Heart left ventricle (tissue), 16 donors: ENCODE measurements at regions not wholly inside any gene's neighbourhood (a gene's known extent, or its start where the extent isn't known, plus 50 kb on each side); places are given as distances from the start of the nearest gene placed in this dataset.

Source experiments
- ATAC-seq, 4 donors: fragments of 200-7000 bp; cut with Tn5 transposase; one replicate each; pipeline ENCODE4 v1.9.1; 2020 to 2022; ENCODE audit warnings: moderate library complexity in 4 of 4, mild to moderate bottlenecking in 3 of 4, moderate number of reproducible peaks in 1 of 4
- DNase-seq, 5 donors: peaks; one replicate each; pipeline ENCODE4 v3.0.0-alpha.2; 2020
- H3K27ac ChIP-seq, 12 donors: fragments of 200-600 bp; sonication (generic) in 4 of 12; one replicate each; pipeline versions ENCODE4 v1.5.0 to v1.8.0; 2016 to 2022; ENCODE audit warnings: mild to moderate bottlenecking in 2 of 12
- H3K27me3 ChIP-seq, 9 donors: fragments of 200-600 bp; sonication (generic) in 2 of 9; one replicate each; pipeline versions ENCODE4 v1.5.1 to v1.8.0; 2016 to 2022; ENCODE audit warnings: mild to moderate bottlenecking in 3 of 9
- H3K36me3 ChIP-seq, 9 donors: fragments of 200-600 bp; sonication (generic) in 2 of 9; one replicate each; pipeline versions ENCODE4 v1.5.0 to v1.8.0; 2018 to 2022; ENCODE audit warnings: mild to moderate bottlenecking in 2 of 9
- H3K4me1 ChIP-seq, 12 donors: fragments of 200-600 bp; sonication (generic) in 4 of 12; one replicate each; pipeline versions ENCODE4 v1.5.0 to v1.8.0; 2016 to 2022; ENCODE audit warnings: mild to moderate bottlenecking in 3 of 12
- H3K4me3 ChIP-seq, 12 donors: fragments of 200-600 bp; sonication (generic) in 4 of 12; one replicate each; pipeline versions ENCODE4 v1.5.0 to v1.8.0; 2017 to 2022; ENCODE audit warnings: mild to moderate bottlenecking in 9 of 12, moderate library complexity in 4 of 12
- H3K9me3 ChIP-seq, 12 donors: fragments of 200-600 bp; sonication (generic) in 4 of 12; one replicate each; pipeline versions ENCODE4 v1.5.0 to v1.8.0; 2016 to 2022; ENCODE audit warnings: mild to moderate bottlenecking in 1 of 12
- POLR2A ChIP-seq, 2 donors: fragments of 450-650 bp; IDR thresholded peaks; one replicate each; pipeline ENCODE4 v1.6.1; 2017; ENCODE audit warnings: antibody characterized with exemption in 2 of 2, mild to moderate bottlenecking in 2 of 2, moderate library complexity in 2 of 2
- WGBS, 4 donors: extraction: QIAGEN DNeasy Blood & Tissue Kit in 2 of 4; methylation state at CpG; one replicate each; pipeline versions ENCODE4 v1.1.5 to v1.1.7; 2013 to 2018; 5-methylcytosine and 5-hydroxymethylcytosine counted together
- intact Hi-C, 10 donors: fragments of 100-400 bp; cut with DNase I; formaldehyde crosslinking; loops; one replicate each; pipeline versions ENCODE4 v1.11.1 to v1.14.2; 2022
- TF ChIP-seq, protein P1 (sequence below), 12 donors: fragments of 200-600 bp; sonication (generic) in 4 of 12; IDR thresholded peaks; one replicate each; pipeline versions ENCODE4 v1.5.0 to v1.8.0; 2018 to 2022; ENCODE audit warnings: antibody characterized with exemption in 12 of 12, mild to moderate bottlenecking in 5 of 12
- donor health status: ischemic (EF 13 %, LVEDD 7.1; RV severe dilation, severe dysfunction).
- donor health status: healthy with polysubstance abuse.
- donor health status: DM: no; HTN: yes; CAD: no.
- donor health status: DM: no; HTN: no; CAD: no.
- donor health status: ischemic (EF 25% LVEDD 6.9; RV normal size, moderate dysfunction).
- donor health status: ischemic (EF 25% LVEDD 5.7; RV mildly dilated, moderate dysfunction).
- donor health status: healthy.
- donor health status: DM: yes; HTN: yes; CAD: no.
- donor health status: ischemic (EF 35%, LVEDD 5.7; RV mildly dilated, moderate dysfunction).
- donor health status: nonischemic (EF 11% LVEDD 7.7; RV severe dilation, severe dysfunction).
- donor health status: DM: yes; HTN: yes; CAD: no.
- donor health status: PGD.
- donor health status: ischemic (EF 29% LVEDD 5.4; RV normal size, mild dysfunction).
- donor health status: nonischemic (EF 23%, LVEDD 6.1; RV moderate dilation, normal function).

DNA sequence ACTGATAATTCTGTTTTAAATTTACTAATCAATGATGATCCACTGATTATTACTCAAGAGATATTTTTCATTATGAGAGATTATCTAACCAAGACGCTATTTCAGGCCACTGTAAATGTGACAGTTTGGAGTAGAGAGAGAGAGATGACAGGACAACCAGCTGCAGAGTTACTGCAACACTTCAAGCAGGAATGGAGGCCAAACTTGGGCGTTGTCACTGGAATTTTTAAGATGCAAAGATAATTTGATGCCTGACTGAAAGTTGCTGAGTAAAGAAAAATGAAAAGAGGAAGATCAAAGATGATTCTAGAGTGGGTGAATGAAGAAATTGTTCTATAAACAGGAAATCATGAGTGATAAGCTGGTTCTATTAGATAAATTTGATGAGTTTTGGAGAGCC is 1302.1 kb upstream of the TMEFF2 start:
- intact Hi-C loops = no loop called here
- H3K4me3 ChIP-seq = no peak overlapping the region
- no peaks in the 10 kb centered on the region for H3K4me1 ChIP-seq
- H3K27ac ChIP-seq = no peak overlapping the region
- no peak for TF ChIP-seq POLR2A (IDR thresholded peaks at IDR 0.05)
- TF ChIP-seq, protein P1, sequence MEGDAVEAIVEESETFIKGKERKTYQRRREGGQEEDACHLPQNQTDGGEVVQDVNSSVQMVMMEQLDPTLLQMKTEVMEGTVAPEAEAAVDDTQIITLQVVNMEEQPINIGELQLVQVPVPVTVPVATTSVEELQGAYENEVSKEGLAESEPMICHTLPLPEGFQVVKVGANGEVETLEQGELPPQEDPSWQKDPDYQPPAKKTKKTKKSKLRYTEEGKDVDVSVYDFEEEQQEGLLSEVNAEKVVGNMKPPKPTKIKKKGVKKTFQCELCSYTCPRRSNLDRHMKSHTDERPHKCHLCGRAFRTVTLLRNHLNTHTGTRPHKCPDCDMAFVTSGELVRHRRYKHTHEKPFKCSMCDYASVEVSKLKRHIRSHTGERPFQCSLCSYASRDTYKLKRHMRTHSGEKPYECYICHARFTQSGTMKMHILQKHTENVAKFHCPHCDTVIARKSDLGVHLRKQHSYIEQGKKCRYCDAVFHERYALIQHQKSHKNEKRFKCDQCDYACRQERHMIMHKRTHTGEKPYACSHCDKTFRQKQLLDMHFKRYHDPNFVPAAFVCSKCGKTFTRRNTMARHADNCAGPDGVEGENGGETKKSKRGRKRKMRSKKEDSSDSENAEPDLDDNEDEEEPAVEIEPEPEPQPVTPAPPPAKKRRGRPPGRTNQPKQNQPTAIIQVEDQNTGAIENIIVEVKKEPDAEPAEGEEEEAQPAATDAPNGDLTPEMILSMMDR (IDR thresholded peaks at IDR 0.05) = no peak
- ATAC-seq = no peak
- WGBS, 4 donors = 35 to 41% (median 38%) methylated on average over 2 of the region's 2 CpGs
- DNase-seq = no peak
- peaks cover 0 to 5% (median 0%) of the 10 kb centered on the region in 12 donors for H3K9me3 ChIP-seq
- no peaks in the 10 kb centered on the region for H3K27me3 ChIP-seq
- H3K36me3 ChIP-seq = no peaks in the 10 kb centered on the region

DNA sequence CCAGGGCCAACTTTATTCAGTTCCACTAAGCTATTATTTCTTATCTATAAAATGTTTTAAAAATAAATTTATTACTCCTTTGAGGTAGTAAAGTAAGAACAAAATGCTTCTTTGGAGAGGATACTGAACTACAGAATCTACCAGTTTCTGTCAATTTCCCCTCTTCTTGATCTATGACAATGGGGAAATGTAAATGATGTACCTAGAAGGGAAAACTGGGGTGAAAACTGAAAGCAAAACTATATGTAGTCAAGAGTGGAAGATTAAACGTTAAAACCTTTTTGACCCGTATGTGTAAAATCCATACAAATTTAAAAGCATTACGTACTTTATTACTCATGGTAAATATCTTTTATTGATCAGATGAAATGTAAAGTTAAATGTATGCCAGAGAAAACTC is 1287.8 kb upstream of the TMEFF2 start:
- intact Hi-C loops = no loop called here
- Histone ChIP-seq H3K4me3 (no peak overlapping the region), H3K36me3 (no peaks in the 10 kb centered on the region), H3K9me3 (no peaks in the 10 kb centered on the region), H3K27ac (no peak overlapping the region), H3K4me1 (no peaks in the 10 kb centered on the region), H3K27me3 (no peaks in the 10 kb centered on the region)
- DNase-seq (no peak), ATAC-seq (no peak)
- 91 to 93% (median 93%) methylated on average over 3 of the region's 3 CpGs for WGBS, 4 donors
- TF ChIP-seq POLR2A (IDR thresholded peaks at IDR 0.05) = no peak
- TF ChIP-seq, protein P1 (IDR thresholded peaks at IDR 0.05) = no peak

DNA sequence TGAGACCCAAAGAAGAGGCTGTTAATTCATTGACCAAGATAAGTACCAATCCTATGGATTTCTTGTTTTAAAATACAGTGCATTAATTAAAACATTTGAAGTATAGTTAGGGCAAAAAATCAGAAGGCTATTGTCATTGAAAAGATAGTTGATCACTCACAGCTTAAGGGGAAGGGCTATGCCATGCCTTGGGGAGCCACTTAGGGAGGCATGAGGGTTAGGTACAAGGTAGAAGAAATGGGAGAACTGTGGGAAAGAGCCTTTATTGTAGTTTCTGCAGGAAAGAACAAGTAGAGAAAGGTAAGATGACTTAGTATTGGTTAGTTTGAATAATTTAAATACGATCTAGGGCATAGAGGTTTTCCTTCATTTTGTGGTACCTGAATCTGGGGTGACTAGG is 1285.5 kb upstream of the TMEFF2 start:
- DNase-seq (no peak), ATAC-seq (no peak)
- H3K4me3 ChIP-seq = no peak overlapping the region
- TF ChIP-seq POLR2A (IDR thresholded peaks at IDR 0.05) = no peak
- TF ChIP-seq, protein P1 (IDR thresholded peaks at IDR 0.05) = no peak
- no peaks in the 10 kb centered on the region for H3K9me3 ChIP-seq
- intact Hi-C loops = no loop called here
- WGBS, 4 donors = 65 to 75% (median 71%) methylated on average over 1 of the region's 1 CpG
- no peaks in the 10 kb centered on the region for H3K4me1 ChIP-seq
- no peaks in the 10 kb centered on the region for H3K27me3 ChIP-seq
- H3K36me3 ChIP-seq = no peaks in the 10 kb centered on the region
- H3K27ac ChIP-seq = no peak overlapping the region

DNA sequence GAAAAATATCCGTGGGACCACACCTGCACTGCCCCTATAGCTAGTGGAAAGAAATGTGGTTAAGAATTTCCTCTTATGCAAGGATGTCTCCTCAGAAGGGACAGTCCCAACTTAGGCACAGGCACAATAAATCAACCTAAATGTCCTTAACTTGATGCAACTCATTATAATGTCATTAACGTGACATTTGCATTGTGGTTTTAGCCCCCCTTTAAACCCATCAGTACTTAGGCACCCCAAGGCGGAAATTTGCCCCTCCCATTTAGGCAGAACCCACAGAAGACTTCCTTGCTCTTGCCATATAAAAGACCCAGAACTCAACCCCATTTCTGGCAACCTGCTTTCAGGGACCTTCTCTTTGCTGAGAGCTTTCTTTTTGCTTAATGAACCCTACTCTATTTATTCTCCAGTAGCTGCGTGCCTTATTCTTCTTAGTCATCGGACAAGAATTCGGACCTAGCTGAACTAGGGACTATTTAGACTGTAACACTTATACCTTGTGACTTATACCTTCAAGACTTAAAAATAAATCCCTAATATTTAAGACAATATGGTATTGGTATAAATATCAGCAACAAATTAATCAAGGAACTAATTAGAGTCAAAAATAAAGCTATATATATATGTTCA is 1281.6 kb upstream of the TMEFF2 start:
- Histone ChIP-seq H3K27ac (no peak overlapping the region), H3K4me1 (no peaks in the 10 kb centered on the region), H3K9me3 (peaks cover 0 to 11% (median 0%) of the 10 kb centered on the region in 12 donors), H3K4me3 (no peak overlapping the region), H3K36me3 (no peaks in the 10 kb centered on the region), H3K27me3 (no peaks in the 10 kb centered on the region)
- TF ChIP-seq, protein P1 (IDR thresholded peaks at IDR 0.05) = no peak
- TF ChIP-seq POLR2A (IDR thresholded peaks at IDR 0.05) = no peak
- intact Hi-C loops = no loop called here
- ATAC-seq = no peak
- whole genome bisulfite sequencing, 4 donors = 65 to 72% (median 69%) methylated on average over 6 of the region's 6 CpGs
- DNase-seq = no peak
